Mesendoderm (in vitro differentiated cells): ENCODE measurements at regions not wholly inside any gene's neighbourhood (a gene's known extent, or its start where the extent isn't known, plus 50 kb on each side); places are given as distances from the start of the nearest gene placed in this dataset.

Experiments used
- DNase-seq: peaks from one replicate; pipeline ENCODE4 v3.0.0; 2013
- H2AK5ac ChIP-seq: 2 replicates; pipeline ENCODE4 v1.6.1; 2013; ENCODE audit warnings: low read length, inconsistent platforms
- H2BK120ac ChIP-seq: 2 replicates; pipeline ENCODE4 v1.6.1; 2013; ENCODE audit warnings: low read depth, mild to moderate bottlenecking, low read length, moderate library complexity, mixed read lengths
- H2BK15ac ChIP-seq: replicated peaks from 2 replicates; pipeline ENCODE4 v1.6.1; 2013; ENCODE audit warnings: low read depth, mild to moderate bottlenecking, moderate library complexity
- H2BK5ac ChIP-seq: 2 replicates; pipeline ENCODE4 v1.6.1; 2013; ENCODE audit warnings: low read length, inconsistent platforms
- H3K18ac ChIP-seq: 2 replicates; pipeline ENCODE4 v1.6.1; 2013; ENCODE audit warnings: mild to moderate bottlenecking, low read length, mixed read lengths
- H3K23ac ChIP-seq: one replicate; pipeline ENCODE4 v1.6.1; 2013; ENCODE audit warnings: low read length
- H3K27ac ChIP-seq: 2 replicates; pipeline ENCODE4 v1.5.1; 2013; ENCODE audit warnings: low read depth, mild to moderate bottlenecking, inconsistent platforms, low read length, moderate library complexity
- H3K27me3 ChIP-seq: 2 replicates; pipeline ENCODE4 v1.6.1; 2013; ENCODE audit warnings: low read length, control low read depth, mild to moderate bottlenecking, inconsistent platforms; ENCODE audit not compliant: insufficient read depth, poor library complexity
- H3K36me3 ChIP-seq: 2 replicates; pipeline ENCODE4 v1.6.1; 2013; ENCODE audit warnings: low read length, inconsistent platforms; ENCODE audit not compliant: control insufficient read depth, insufficient read depth
- H3K4ac ChIP-seq: one replicate; pipeline ENCODE4 v1.6.1; 2013; ENCODE audit warnings: low read depth, mild to moderate bottlenecking, low read length, moderate library complexity
- H3K4me1 ChIP-seq: 2 replicates; pipeline ENCODE4 v1.6.1; 2013; ENCODE audit warnings: low read depth, low read length, inconsistent platforms; ENCODE audit not compliant: control insufficient read depth
- H3K4me2 ChIP-seq: 2 replicates; pipeline ENCODE4 v1.6.1; 2013; ENCODE audit warnings: low read length
- H3K4me3 ChIP-seq: 2 replicates; pipeline ENCODE4 v1.5.1; 2013; ENCODE audit warnings: mild to moderate bottlenecking, low read length
- H3K56ac ChIP-seq: one replicate; pipeline ENCODE4 v1.6.1; 2013; ENCODE audit warnings: low read length
- H3K79me1 ChIP-seq: 2 replicates; pipeline ENCODE4 v1.6.1; 2013; ENCODE audit warnings: low read length, inconsistent platforms
- H3K79me2 ChIP-seq: 2 replicates; pipeline ENCODE4 v1.6.1; 2013; ENCODE audit warnings: mild to moderate bottlenecking, low read length; ENCODE audit not compliant: control insufficient read depth, insufficient read depth
- H3K9ac ChIP-seq: 2 replicates; pipeline ENCODE4 v1.6.1; 2013; ENCODE audit warnings: low read length, inconsistent platforms
- H4K5ac ChIP-seq: one replicate; pipeline ENCODE4 v1.6.1; 2013; ENCODE audit warnings: low read length
- H4K8ac ChIP-seq: one replicate; pipeline ENCODE4 v1.6.1; 2013; ENCODE audit warnings: low read depth, mild to moderate bottlenecking, control low read depth, low read length, moderate library complexity
- WGBS: extraction: QIAGEN DNeasy Blood & Tissue Kit; methylation state at CpG from one replicate; pipeline ENCODE4 v1.1.7; 2013; ENCODE audit warnings: low lambda C conversion rate, missing lambda C conversion rate; ENCODE audit not compliant: insufficient coverage; ENCODE audit errors: extremely low coverage; 5-methylcytosine and 5-hydroxymethylcytosine counted together

DNA sequence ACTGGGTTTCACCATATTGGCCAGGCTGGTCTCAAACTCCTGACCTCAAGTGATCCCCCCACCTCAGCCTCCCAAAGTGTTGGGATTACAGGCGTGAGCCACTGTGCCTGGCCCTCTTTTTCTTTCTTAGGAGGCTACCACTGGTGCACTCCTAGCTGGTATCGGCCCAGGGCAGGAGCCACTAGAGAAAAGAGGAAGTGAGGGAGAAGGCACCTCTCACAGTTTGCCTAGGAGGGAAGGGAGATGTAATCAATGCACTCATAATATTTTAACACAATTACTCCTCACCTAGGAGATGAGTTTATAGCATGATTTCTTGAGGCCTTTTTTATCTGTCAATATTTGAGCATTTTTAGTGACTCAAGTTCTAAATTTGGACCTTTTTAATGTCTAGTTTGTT is 189.0 kb upstream of the SOX4 start:
- H4K5ac ChIP-seq: no peak overlapping the region
- H3K23ac ChIP-seq: no peak overlapping the region
- no peak for DNase-seq

DNA sequence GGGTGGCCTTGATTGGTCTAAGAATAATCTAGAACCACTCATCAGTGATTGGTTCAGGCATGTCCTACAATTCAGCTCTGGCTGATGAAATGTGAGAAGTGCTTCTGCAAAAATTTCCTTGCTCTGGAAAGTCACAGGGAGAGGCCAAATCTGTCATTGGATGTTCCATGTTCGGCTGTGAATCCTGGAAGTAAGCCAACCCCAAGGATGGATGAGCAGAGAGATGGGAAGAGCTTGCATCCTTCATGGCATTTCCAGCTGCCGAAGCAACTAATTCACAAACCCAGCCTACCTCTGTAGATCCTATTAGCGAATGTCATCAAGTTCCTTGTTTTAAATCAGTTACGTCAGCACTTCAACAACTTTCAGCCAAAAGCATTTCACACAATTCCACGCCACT is 187.2 kb upstream of the SOX4 start:
- Histone ChIP-seq H2BK120ac (no peak overlapping the region), H2BK5ac (no peak overlapping the region), H3K79me1 (no peaks in the 10 kb centered on the region), H3K36me3 (no peaks in the 10 kb centered on the region), H4K5ac (no peak overlapping the region), H3K4ac (no peak overlapping the region), H3K27ac (no peak overlapping the region), H2BK15ac (no peak overlapping the region), H4K8ac (no peak overlapping the region), H3K4me1 (no peaks in the 10 kb centered on the region), H3K18ac (no peak overlapping the region), H3K56ac (no peak overlapping the region), H3K79me2 (no peaks in the 10 kb centered on the region), H3K4me2 (no peak overlapping the region), H2AK5ac (no peak overlapping the region), H3K27me3 (no peaks in the 10 kb centered on the region), H3K9ac (no peak overlapping the region), H3K4me3 (no peak overlapping the region), H3K23ac (no peak overlapping the region)
- WGBS: no CpG with 5 or more reads among the region's 5 CpGs
- no peak for DNase-seq

More for the DNA sequence above, 189.0 kb upstream of the SOX4 start:
- Histone ChIP-seq H3K56ac (no peak overlapping the region), H2AK5ac (no peak overlapping the region), H4K8ac (no peak overlapping the region), H3K36me3 (no peaks in the 10 kb centered on the region), H2BK120ac (no peak overlapping the region), H3K4ac (no peak overlapping the region), H3K79me1 (no peaks in the 10 kb centered on the region), H3K18ac (no peak overlapping the region), H3K79me2 (no peaks in the 10 kb centered on the region), H2BK15ac (no peak overlapping the region), H3K9ac (no peak overlapping the region), H3K4me3 (no peak overlapping the region), H3K27me3 (no peaks in the 10 kb centered on the region), H2BK5ac (no peak overlapping the region), H3K27ac (no peak overlapping the region), H3K4me1 (no peaks in the 10 kb centered on the region), H3K4me2 (no peak overlapping the region)
- WGBS: no CpG with 5 or more reads among the region's 2 CpGs

DNA sequence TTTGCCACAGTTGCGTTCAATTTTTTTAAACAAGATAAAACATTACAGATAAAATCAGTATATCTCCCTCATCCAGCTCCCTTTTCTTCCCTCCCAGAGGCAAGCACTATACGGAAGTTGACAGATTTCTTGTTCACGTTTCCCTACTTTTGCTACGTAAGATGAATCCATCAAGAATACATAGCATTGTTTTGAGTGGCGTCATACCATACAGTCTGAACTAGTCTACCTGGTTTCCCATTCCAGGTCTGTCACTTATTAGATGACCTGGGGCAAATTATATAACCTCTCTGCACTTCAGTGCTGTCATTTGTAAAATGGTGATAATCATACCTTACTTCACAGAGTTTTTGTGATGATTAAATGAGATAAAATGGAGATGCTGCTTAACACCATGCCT is 184.3 kb upstream of the SOX4 start:
- H3K56ac ChIP-seq: no peak overlapping the region
- no peak overlapping the region for H2BK120ac ChIP-seq
- H2AK5ac ChIP-seq: no peak overlapping the region
- H3K4me2 ChIP-seq: no peak overlapping the region
- no peaks in the 10 kb centered on the region for H3K27me3 ChIP-seq
- H3K4me3 ChIP-seq: no peak overlapping the region
- H4K8ac ChIP-seq: no peak overlapping the region
- H2BK5ac ChIP-seq: no peak overlapping the region
- DNase-seq: no peak
- no peak overlapping the region for H3K4ac ChIP-seq
- H3K27ac ChIP-seq: no peak overlapping the region
- H4K5ac ChIP-seq: no peak overlapping the region
- H3K18ac ChIP-seq: no peak overlapping the region
- H3K23ac ChIP-seq: no peak overlapping the region
- WGBS: no CpG with 5 or more reads among the region's 5 CpGs
- H3K79me1 ChIP-seq: no peaks in the 10 kb centered on the region
- no peak overlapping the region for H2BK15ac ChIP-seq
- H3K79me2 ChIP-seq: no peaks in the 10 kb centered on the region
- no peaks in the 10 kb centered on the region for H3K4me1 ChIP-seq
- no peak overlapping the region for H3K9ac ChIP-seq
- no peaks in the 10 kb centered on the region for H3K36me3 ChIP-seq

DNA sequence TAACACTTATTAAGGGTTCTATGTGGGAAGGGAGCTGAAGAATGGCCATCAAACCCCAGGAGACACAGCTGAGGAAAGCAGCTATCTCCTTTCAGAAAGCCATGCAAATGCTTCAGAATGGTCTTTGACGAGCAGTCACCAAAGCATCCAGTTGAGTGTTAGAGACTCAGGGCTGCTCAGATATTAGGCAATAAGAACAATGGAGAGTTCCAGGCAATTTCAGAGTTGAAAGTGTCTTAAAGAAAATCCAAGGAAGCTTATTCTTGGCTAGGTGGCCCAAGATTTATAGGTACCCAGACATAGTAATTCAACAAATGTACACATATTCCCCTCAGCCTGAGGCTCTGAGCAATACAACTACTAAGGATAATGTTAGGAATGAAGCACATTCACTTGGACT is 180.1 kb upstream of the SOX4 start:
- H3K56ac ChIP-seq: no peak overlapping the region
- H3K18ac ChIP-seq: no peak overlapping the region
- no peak overlapping the region for H3K4me3 ChIP-seq
- H3K79me2 ChIP-seq: no peaks in the 10 kb centered on the region
- no peaks in the 10 kb centered on the region for H3K4me1 ChIP-seq
- no peak overlapping the region for H4K5ac ChIP-seq
- H3K79me1 ChIP-seq: no peaks in the 10 kb centered on the region
- no peak overlapping the region for H3K23ac ChIP-seq
- H3K4ac ChIP-seq: no peak overlapping the region
- no peak overlapping the region for H3K9ac ChIP-seq
- H2BK5ac ChIP-seq: no peak overlapping the region
- no peak overlapping the region for H2BK120ac ChIP-seq
- no peak overlapping the region for H3K27ac ChIP-seq
- H4K8ac ChIP-seq: no peak overlapping the region
- no peaks in the 10 kb centered on the region for H3K36me3 ChIP-seq
- H3K27me3 ChIP-seq: no peaks in the 10 kb centered on the region
- no peak for DNase-seq
- WGBS: no CpG with 5 or more reads among the region's 1 CpG
- H2AK5ac ChIP-seq: no peak overlapping the region
- no peak overlapping the region for H2BK15ac ChIP-seq
- no peak overlapping the region for H3K4me2 ChIP-seq

DNA sequence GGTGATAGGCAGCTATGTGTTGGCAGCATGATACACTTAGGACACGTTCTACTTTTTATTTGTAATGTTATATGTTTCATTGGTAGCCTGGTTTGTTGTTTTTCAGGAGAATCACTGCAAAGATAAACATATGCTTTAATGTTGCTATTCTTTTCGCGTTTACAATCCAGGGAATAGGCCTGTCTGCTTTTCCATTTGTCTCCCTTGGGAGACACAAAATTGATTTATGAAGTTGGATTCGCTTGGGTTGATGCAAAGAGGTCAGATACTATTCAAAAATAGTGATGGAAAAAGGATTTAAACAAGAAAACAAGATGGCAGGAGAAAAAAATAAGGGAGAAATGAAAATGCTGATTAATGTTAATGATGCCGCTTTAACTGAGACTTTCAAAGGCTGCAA is 179.5 kb upstream of the SOX4 start:
- H2AK5ac ChIP-seq: no peak overlapping the region
- no peak overlapping the region for H2BK120ac ChIP-seq
- no peak overlapping the region for H3K4me3 ChIP-seq
- no peak overlapping the region for H3K4me2 ChIP-seq
- no peaks in the 10 kb centered on the region for H3K27me3 ChIP-seq
- H3K9ac ChIP-seq: no peak overlapping the region
- H3K27ac ChIP-seq: no peak overlapping the region
- no peak for DNase-seq
- H3K4ac ChIP-seq: no peak overlapping the region
- H3K18ac ChIP-seq: no peak overlapping the region
- no peaks in the 10 kb centered on the region for H3K4me1 ChIP-seq
- H4K8ac ChIP-seq: no peak overlapping the region
- H2BK15ac ChIP-seq: no peak overlapping the region
- H3K36me3 ChIP-seq: no peaks in the 10 kb centered on the region
- H2BK5ac ChIP-seq: no peak overlapping the region
- no peak overlapping the region for H3K23ac ChIP-seq
- no peak overlapping the region for H4K5ac ChIP-seq
- no peaks in the 10 kb centered on the region for H3K79me1 ChIP-seq
- WGBS: no CpG with 5 or more reads among the region's 5 CpGs
- no peak overlapping the region for H3K56ac ChIP-seq
- no peaks in the 10 kb centered on the region for H3K79me2 ChIP-seq

DNA sequence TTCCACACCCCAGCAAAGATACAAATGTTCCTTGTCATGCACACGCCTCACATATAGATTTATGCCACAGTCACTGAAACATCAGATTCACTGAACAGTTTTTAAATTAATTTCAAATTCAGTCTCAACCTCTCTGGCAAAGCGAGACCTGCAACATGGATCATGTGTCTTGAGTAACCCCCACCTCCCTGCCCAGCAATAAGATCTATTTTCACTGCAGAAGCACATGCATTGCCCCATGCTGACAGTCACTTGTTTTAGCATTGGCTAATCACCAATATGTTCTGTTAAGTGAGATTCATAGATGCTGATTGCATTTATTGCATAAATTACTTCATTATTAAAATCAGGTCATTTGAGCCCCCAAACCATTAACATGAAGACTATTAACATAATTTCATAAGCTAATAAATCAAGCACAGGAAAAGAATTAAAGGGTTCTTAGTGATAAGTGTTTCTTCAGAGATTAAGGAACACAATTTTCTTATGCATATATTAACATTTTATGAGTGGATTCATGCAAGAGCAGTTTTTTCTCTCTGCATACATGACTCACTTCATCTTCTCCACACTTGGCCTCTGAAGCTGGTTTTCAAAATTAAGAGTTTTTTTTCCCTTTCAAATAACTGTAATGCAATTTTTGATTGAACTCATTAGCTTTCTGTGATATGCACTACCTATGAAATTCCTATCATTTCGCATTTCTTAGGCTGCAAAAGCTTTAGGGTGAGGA is 173.2 kb upstream of the SOX4 start:
- H2BK120ac ChIP-seq: no peak overlapping the region
- WGBS: no CpG with 5 or more reads among the region's 3 CpGs
- H3K4me2 ChIP-seq: no peak overlapping the region
- no peak overlapping the region for H4K8ac ChIP-seq
- H3K79me1 ChIP-seq: no peaks in the 10 kb centered on the region
- H3K56ac ChIP-seq: no peak overlapping the region
- no peak overlapping the region for H3K18ac ChIP-seq
- H3K36me3 ChIP-seq: no peaks in the 10 kb centered on the region
- H3K27ac ChIP-seq: no peak overlapping the region
- H2AK5ac ChIP-seq: no peak overlapping the region
- H4K5ac ChIP-seq: no peak overlapping the region
- H2BK15ac ChIP-seq: no peak overlapping the region
- H3K4ac ChIP-seq: no peak overlapping the region
- no peak overlapping the region for H2BK5ac ChIP-seq
- no peak for DNase-seq
- no peak overlapping the region for H3K23ac ChIP-seq
- no peak overlapping the region for H3K9ac ChIP-seq
- H3K4me1 ChIP-seq: no peaks in the 10 kb centered on the region
- H3K27me3 ChIP-seq: no peaks in the 10 kb centered on the region
- no peak overlapping the region for H3K4me3 ChIP-seq
- no peaks in the 10 kb centered on the region for H3K79me2 ChIP-seq
